H54 (cell line): ENCODE measurements at regions not wholly inside any gene's neighbourhood (a gene's known extent, or its start where the extent isn't known, plus 50 kb on each side); places are given as distances from the start of the nearest gene placed in this dataset.
"Not testable (repeated sequence)": the region's sequence is repeated elsewhere in the genome, so short reads cannot be mapped to it uniquely, and the experiment has no call there.

Experiments used
- DNase-seq: peaks from one replicate; pipeline ENCODE4 v3.0.0; 2011; ENCODE audit warnings: low spot score, mixed read lengths; ENCODE audit not compliant: insufficient read length
- FAIRE-seq: peaks from 3 replicates; lab custom pipeline; 2011; peaks lifted over from hg19 to GRCh38; lab: Jason Lieb, UNC
- POLR2A ChIP-seq: IDR thresholded peaks from 2 replicates; pipeline ENCODE4 v1.6.1; 2011; ENCODE audit warnings: low read depth, mild to moderate bottlenecking, low read length

GRCh38 chr13:50758796-50759195, 84.7 kb downstream of the DLEU7 start:
- DNase-seq (no peak), FAIRE-seq (no peak)
- TF ChIP-seq POLR2A: no peak

DNA sequence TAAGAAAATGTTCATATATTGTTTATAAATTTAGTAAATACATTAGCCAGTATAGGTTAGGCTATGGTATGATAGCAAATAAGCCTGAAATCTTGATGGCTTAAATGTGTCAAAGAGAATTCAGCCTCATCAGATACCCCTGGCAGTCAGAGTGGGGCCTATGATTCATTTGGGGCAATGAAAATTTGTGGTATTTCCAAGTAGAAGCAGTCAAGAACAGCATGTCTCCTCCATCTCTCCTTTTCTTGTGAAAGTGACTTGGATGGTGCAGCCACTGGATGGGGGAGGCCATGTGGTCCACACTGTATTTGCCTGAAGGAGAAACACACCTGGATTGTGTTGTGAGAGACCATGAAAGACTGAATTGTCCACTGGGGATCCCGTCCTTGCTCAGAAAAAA, 82.7 kb downstream of the DLEU7 start:
- no peak for TF ChIP-seq POLR2A
- DNase-seq (no peak), FAIRE-seq (no peak)

DNA sequence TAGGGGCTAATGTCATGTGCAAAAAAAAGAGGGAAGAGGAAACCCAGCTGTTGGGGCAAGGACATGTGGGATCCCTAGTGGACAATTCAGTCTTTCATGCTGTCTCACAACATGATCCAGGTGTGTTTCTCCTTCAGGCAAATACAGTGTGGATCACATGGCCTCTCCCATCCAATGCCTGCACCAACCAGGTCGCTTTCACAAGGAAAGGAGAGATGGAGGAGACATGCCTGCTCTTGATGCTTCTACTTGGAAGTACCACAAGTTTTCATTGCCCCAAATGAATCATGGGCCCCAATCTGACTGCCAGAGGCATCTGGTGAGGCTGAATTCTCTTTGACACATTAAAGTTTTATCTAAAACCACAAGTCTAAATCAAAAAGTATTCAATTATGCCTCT, 82.1 kb downstream of the DLEU7 start:
- no peak for DNase-seq
- no peak for FAIRE-seq
- TF ChIP-seq POLR2A: no peak

- TF ChIP-seq POLR2A: no peak
- no peak for DNase-seq
- no peak for FAIRE-seq
Measured at GRCh38 chr13:50762969-50763567, 80.4 kb downstream of the DLEU7 start.

DNA sequence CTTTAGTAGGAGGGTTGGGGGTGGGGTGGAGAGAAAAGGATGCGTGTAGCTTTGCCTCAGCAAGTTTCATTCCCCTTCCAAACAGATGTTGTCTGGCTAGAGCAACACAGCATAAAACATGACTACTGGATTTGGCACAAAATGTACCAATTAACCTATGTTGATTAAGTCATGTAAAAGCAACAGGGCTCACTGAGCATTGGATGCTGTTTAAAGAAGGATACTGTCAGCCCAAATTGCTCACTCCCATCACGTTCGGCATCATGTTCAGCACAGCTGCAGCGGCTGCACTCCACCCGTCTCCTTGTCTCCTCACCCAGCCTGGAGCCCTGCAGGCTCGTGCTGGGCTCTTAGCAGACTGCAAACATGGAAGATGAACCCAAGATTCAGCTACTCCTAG, 77.5 kb downstream of the DLEU7 start:
- FAIRE-seq: no peak
- no peak for DNase-seq
- no peak for TF ChIP-seq POLR2A

- FAIRE-seq (no peak), DNase-seq (no peak)
- TF ChIP-seq POLR2A: no peak
Measured at GRCh38 chr13:50766695-50767094, 76.8 kb downstream of the DLEU7 start.

DNA sequence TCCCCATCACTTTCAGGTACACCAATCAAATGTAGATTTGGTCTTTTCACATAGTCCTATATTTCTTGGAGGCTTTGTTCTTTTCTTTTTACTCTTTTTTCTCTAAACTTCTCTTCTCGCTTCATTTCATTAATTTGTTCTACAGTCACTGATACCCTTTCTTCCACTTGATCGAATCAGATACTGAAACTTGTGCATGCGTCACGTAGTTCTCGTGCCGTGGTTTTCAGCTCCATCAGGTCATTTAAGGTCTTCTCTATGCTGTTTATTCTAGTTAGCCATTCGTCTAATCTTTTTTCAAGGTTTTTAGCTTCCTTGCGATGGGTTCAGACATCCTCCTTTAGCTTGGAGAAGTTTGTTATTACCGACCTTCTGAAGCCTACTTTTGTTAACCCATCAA, 70.6 kb downstream of the DLEU7 start:
- FAIRE-seq, DNase-seq: not testable (repeated sequence)
